IMR-90 (cell line): ENCODE measurements at regions not wholly inside any gene's neighbourhood (a gene's known extent, or its start where the extent isn't known, plus 50 kb on each side); places are given as distances from the start of the nearest gene placed in this dataset.

Experiments
- ATAC-seq: fragments of 200-7000 bp; cut with Tn5 transposase; 2 replicates; pipeline ENCODE4 v1.9.1; 2020; ENCODE audit warnings: low read depth, mild to moderate bottlenecking, moderate library complexity
- BruUV-seq: library from RNA; stranded (reverse); fragments of 400-500 nt; replicated peaks from 2 replicates; lab custom pipeline; 2021; lab: Mats Ljungman, UMichigan
- CTCF ChIA-PET: fragments of 300-600 bp; formaldehyde crosslinking; extraction: SDS; loops from one replicate; lab custom pipeline; 2021; ENCODE audit warnings: antibody characterized with exemption; lab: Yijun Ruan, JAX
- POLR2A ChIA-PET: fragments of 300-600 bp; sonication (Branson Sonifier 250); formaldehyde crosslinking; loops from one replicate; lab custom pipeline; 2022; ENCODE audit warnings: antibody characterized with exemption; ENCODE audit not compliant: unreplicated experiment; lab: Charles Lee
- DNase-seq: peaks from one replicate; pipeline ENCODE4 v3.0.0; 2013
- H2AFZ ChIP-seq: replicated peaks from 2 replicates; pipeline ENCODE3; 2013; ENCODE audit warnings: low read length, mild to moderate bottlenecking; ENCODE audit not compliant: poor library complexity
- H2AK5ac ChIP-seq: 2 replicates; pipeline ENCODE4 v1.6.1; 2013; ENCODE audit warnings: low read depth, low read length, inconsistent platforms
- H2AK9ac ChIP-seq: replicated peaks from 2 replicates; pipeline ENCODE3; 2013; ENCODE audit warnings: mild to moderate bottlenecking, low read depth, low read length, moderate library complexity; ENCODE audit not compliant: poor library complexity
- H2BK120ac ChIP-seq: 2 replicates; pipeline ENCODE4 v1.6.1; 2013; ENCODE audit warnings: low read depth, low read length, inconsistent platforms
- H2BK15ac ChIP-seq: 3 replicates; pipeline ENCODE4 v1.6.1; 2013; ENCODE audit warnings: low read depth, low read length, inconsistent platforms
- H2BK20ac ChIP-seq: 2 replicates; pipeline ENCODE4 v1.6.1; 2013; ENCODE audit warnings: low read depth, mild to moderate bottlenecking, inconsistent platforms, low read length, moderate library complexity
- H2BK5ac ChIP-seq: 2 replicates; pipeline ENCODE4 v1.6.1; 2013; ENCODE audit warnings: mild to moderate bottlenecking, low read depth, low read length, inconsistent platforms; ENCODE audit not compliant: poor library complexity, severe bottlenecking
- H3K14ac ChIP-seq: replicated peaks from 2 replicates; pipeline ENCODE4 v1.6.1; 2013; ENCODE audit warnings: low read depth, low read length, inconsistent platforms
- H3K18ac ChIP-seq: 2 replicates; pipeline ENCODE4 v1.6.1; 2013; ENCODE audit warnings: low read depth, low read length, control low read depth
- H3K23ac ChIP-seq: 2 replicates; pipeline ENCODE4 v1.6.1; 2013; ENCODE audit warnings: low read depth, low read length, inconsistent platforms
- H3K27ac ChIP-seq: 2 replicates; pipeline ENCODE4 v1.5.1; 2013; ENCODE audit warnings: mild to moderate bottlenecking, control low read depth, low read length; ENCODE audit not compliant: insufficient read depth
- H3K27me3 ChIP-seq: 2 replicates; pipeline ENCODE4 v1.6.1; 2013; ENCODE audit warnings: low read length; ENCODE audit not compliant: control insufficient read depth, insufficient read depth
- H3K36me3 ChIP-seq: 2 replicates; pipeline ENCODE4 v1.6.1; 2013; ENCODE audit warnings: low read length, mixed read lengths; ENCODE audit not compliant: control insufficient read depth, insufficient read depth
- H3K4ac ChIP-seq: 2 replicates; pipeline ENCODE4 v1.6.1; 2013; ENCODE audit warnings: low read depth, low read length, inconsistent platforms
- H3K4me1 ChIP-seq: 2 replicates; pipeline ENCODE4 v1.6.1; 2013; ENCODE audit warnings: low read length, mixed read lengths; ENCODE audit not compliant: control insufficient read depth, insufficient read depth
- H3K4me2 ChIP-seq: 2 replicates; pipeline ENCODE4 v1.6.1; 2013; ENCODE audit warnings: low read depth, mild to moderate bottlenecking, control low read depth, low read length, moderate library complexity
- H3K4me3 ChIP-seq: 2 replicates; pipeline ENCODE4 v1.5.1; 2013; ENCODE audit warnings: low read depth, mild to moderate bottlenecking, control low read depth, low read length, moderate library complexity; ENCODE audit not compliant: insufficient read depth
- H3K56ac ChIP-seq: 2 replicates; pipeline ENCODE4 v1.6.1; 2013; ENCODE audit warnings: low read length, inconsistent platforms; ENCODE audit not compliant: insufficient read depth; ENCODE audit errors: extremely low read depth
- H3K79me1 ChIP-seq, 2 experiments: 2 replicates each; pipeline ENCODE4 v1.6.1; 2013; ENCODE audit warnings: low read length in 2 of 2, inconsistent platforms in 1 of 2, low read depth in 1 of 2
- H3K9ac ChIP-seq: 2 replicates; pipeline ENCODE4 v1.6.1; 2013; ENCODE audit warnings: low read depth, low read length, control low read depth
- H3K9me1 ChIP-seq: 2 replicates; pipeline ENCODE4 v1.6.1; 2013; ENCODE audit warnings: low read length, inconsistent platforms; ENCODE audit not compliant: insufficient read depth
- H3K9me3 ChIP-seq: 2 replicates; pipeline ENCODE4 v1.6.1; 2013; ENCODE audit warnings: low read length; ENCODE audit not compliant: control insufficient read depth, insufficient read depth
- H4K20me1 ChIP-seq: 2 replicates; pipeline ENCODE4 v1.6.1; 2013; ENCODE audit warnings: low read length, inconsistent platforms; ENCODE audit not compliant: insufficient read depth
- H4K5ac ChIP-seq: 2 replicates; pipeline ENCODE4 v1.6.1; 2013; ENCODE audit warnings: mild to moderate bottlenecking, low read depth, low read length, control low read depth
- H4K8ac ChIP-seq, 2 experiments: 2 replicates each; pipeline ENCODE4 v1.6.1; 2013; ENCODE audit warnings: low read depth in 2 of 2, low read length in 2 of 2, control low read depth in 1 of 2, inconsistent platforms in 1 of 2
- H4K91ac ChIP-seq: 2 replicates; pipeline ENCODE4 v1.6.1; 2013; ENCODE audit warnings: low read depth, low read length, inconsistent platforms; ENCODE audit not compliant: insufficient read depth
- BHLHE40 ChIP-seq: fragments of 150-350 bp; IDR thresholded peaks from 2 replicates; pipeline ENCODE4 v1.6.1; 2016; ENCODE audit warnings: mild to moderate bottlenecking, low read depth, low read length
- CHD1 ChIP-seq: IDR thresholded peaks from 2 replicates; pipeline ENCODE4 v1.6.1; 2012; ENCODE audit warnings: low read depth, low read length, improper control_type of control experiment
- FOS ChIP-seq: fragments of 150-350 bp; IDR thresholded peaks from 2 replicates; pipeline ENCODE4 v1.6.1; 2016; ENCODE audit warnings: low read depth, low read length
- MAFK ChIP-seq: IDR thresholded peaks from 2 replicates; pipeline ENCODE4 v1.6.1; 2012; ENCODE audit warnings: low read depth, low read length, improper control_type of control experiment
- MAZ ChIP-seq: IDR thresholded peaks from 2 replicates; pipeline ENCODE4 v1.6.1; 2012; ENCODE audit warnings: low read depth, mild to moderate bottlenecking, low read length, improper control_type of control experiment, moderate library complexity, borderline replicate concordance
- MXI1 ChIP-seq: IDR thresholded peaks from 2 replicates; pipeline ENCODE4 v1.6.1; 2012; ENCODE audit warnings: low read depth, mild to moderate bottlenecking, low read length, moderate library complexity, borderline replicate concordance
- NFE2L2 ChIP-seq: fragments of 150-350 bp; IDR thresholded peaks from 2 replicates; pipeline ENCODE4 v1.6.1; 2016; ENCODE audit warnings: low read depth, mild to moderate bottlenecking, low read length
- POLR2A ChIP-seq: IDR thresholded peaks from 2 replicates; pipeline ENCODE4 v1.6.1; 2012; ENCODE audit warnings: mild to moderate bottlenecking, low read depth, low read length
- RCOR1 ChIP-seq: IDR thresholded peaks from 2 replicates; pipeline ENCODE4 v1.6.1; 2012; ENCODE audit warnings: mild to moderate bottlenecking, low read length, improper control_type of control experiment; ENCODE audit not compliant: insufficient replicate concordance
- SMC3 ChIP-seq: fragments of 150-350 bp; IDR thresholded peaks from 2 replicates; pipeline ENCODE4 v1.6.1; 2016; ENCODE audit warnings: low read depth, mild to moderate bottlenecking, antibody characterized with exemption, low read length, moderate library complexity
- WGBS, 2 experiments: methylation state at CpG; one replicate each; pipeline versions ENCODE4 v1.1.5 to v1.1.7; 2013; ENCODE audit warnings: missing lambda C conversion rate in 2 of 2; ENCODE audit not compliant: insufficient read length in 1 of 2; ENCODE audit errors: extremely low coverage in 2 of 2; 5-methylcytosine and 5-hydroxymethylcytosine counted together
- dilution Hi-C: fragments of 300-500 bp; cut with HindIII; formaldehyde crosslinking; loops from one replicate; pipeline ENCODE4 v1.14.3; 2018; ENCODE audit warnings: low sequenced_read_pairs; ENCODE audit not compliant: unreplicated experiment
- in situ Hi-C: fragments of 300-500 bp; cut with MboI; formaldehyde crosslinking; loops from 3 replicates; pipeline ENCODE4 v1.14.3; 2019; ENCODE audit warnings: low sequenced_read_pairs, inconsistent platforms, mixed read lengths
- intact Hi-C: fragments of 100-400 bp; cut with micrococcal nuclease; formaldehyde crosslinking; loops from 2 replicates; pipeline ENCODE4 v1.10.0; 2022
- TF ChIP-seq, protein P1 (sequence below): fragments of 150-350 bp; IDR thresholded peaks from 2 replicates; pipeline ENCODE4 v1.6.1; 2017; ENCODE audit warnings: mild to moderate bottlenecking, antibody characterized with exemption, low read length, low read depth

DNA sequence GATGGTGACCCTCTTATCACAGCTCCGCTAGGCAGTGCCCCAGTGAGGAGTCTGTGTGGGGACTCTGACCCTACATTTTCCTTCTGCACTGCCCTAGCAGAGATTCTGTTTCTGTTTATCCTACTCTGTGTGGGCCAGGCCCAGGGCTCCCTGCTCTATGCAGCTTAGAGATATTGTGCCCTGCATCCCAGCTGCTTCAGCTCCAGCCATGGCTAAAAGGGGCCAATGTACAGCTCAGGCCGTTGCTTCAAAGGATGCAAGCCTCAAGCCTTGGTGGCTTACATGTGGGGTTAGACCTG, 2030.7 kb upstream of the CDH9 start:
- no peak overlapping the region for H2AFZ ChIP-seq
- in situ Hi-C loops: no loop called here
- H3K4ac ChIP-seq: no peak overlapping the region
- CTCF ChIA-PET: no interaction called here
- no TSS peak for BruUV-seq
- no peak overlapping the region for H4K8ac ChIP-seq
- intact Hi-C loops: no loop called here
- no peak overlapping the region for H3K4me3 ChIP-seq
- no peak overlapping the region for H2BK5ac ChIP-seq
- DNase-seq: no peak
- H3K9me3 ChIP-seq: peaks cover 2% of the 10 kb centered on the region; the same call in 1 of the 2 replicates
- H2BK15ac ChIP-seq: no peak overlapping the region
- H3K36me3 ChIP-seq: no peaks in the 10 kb centered on the region
- no peak overlapping the region for H3K18ac ChIP-seq
- no peak overlapping the region for H4K5ac ChIP-seq
- H2AK5ac ChIP-seq: no peak overlapping the region
- no peak overlapping the region for H3K14ac ChIP-seq
- no peak overlapping the region for H2BK20ac ChIP-seq
- no peak overlapping the region for H2BK120ac ChIP-seq
- H3K56ac ChIP-seq: no peak overlapping the region
- H3K9me1 ChIP-seq: no peaks in the 10 kb centered on the region
- H4K20me1 ChIP-seq: no peaks in the 10 kb centered on the region
- H3K23ac ChIP-seq: no peak overlapping the region
- H3K27ac ChIP-seq: no peak overlapping the region
- no peaks in the 10 kb centered on the region for H3K79me1 ChIP-seq
- H3K9ac ChIP-seq: no peak overlapping the region
- H4K91ac ChIP-seq: no peak overlapping the region
- no peak overlapping the region for H2AK9ac ChIP-seq
- H3K4me1 ChIP-seq: no peaks in the 10 kb centered on the region
- TF ChIP-seq POLR2A (no peak), NFE2L2 (no peak), CHD1 (no peak), RCOR1 (no peak), FOS (no peak), MXI1 (no peak), MAZ (no peak), BHLHE40 (no peak), SMC3 (no peak), MAFK (no peak)
- TF ChIP-seq, protein P1, sequence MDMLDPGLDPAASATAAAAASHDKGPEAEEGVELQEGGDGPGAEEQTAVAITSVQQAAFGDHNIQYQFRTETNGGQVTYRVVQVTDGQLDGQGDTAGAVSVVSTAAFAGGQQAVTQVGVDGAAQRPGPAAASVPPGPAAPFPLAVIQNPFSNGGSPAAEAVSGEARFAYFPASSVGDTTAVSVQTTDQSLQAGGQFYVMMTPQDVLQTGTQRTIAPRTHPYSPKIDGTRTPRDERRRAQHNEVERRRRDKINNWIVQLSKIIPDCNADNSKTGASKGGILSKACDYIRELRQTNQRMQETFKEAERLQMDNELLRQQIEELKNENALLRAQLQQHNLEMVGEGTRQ: no peak
- no peak for ATAC-seq
- WGBS, 2 experiments: 40% methylated on average over 1 of the region's 2 CpGs; no CpG with 5 or more reads in 1 of the 2 experiments
- dilution Hi-C loops: no loop called here
- H3K4me2 ChIP-seq: no peak overlapping the region
- POLR2A ChIA-PET: no interaction called here
- no peaks in the 10 kb centered on the region for H3K27me3 ChIP-seq
